LoVo (cell line): ENCODE measurements at regions not wholly inside any gene's neighbourhood (a gene's known extent, or its start where the extent isn't known, plus 50 kb on each side); places are given as distances from the start of the nearest gene placed in this dataset.
A peak's percentile ranks its signal among the peaks of the same experiment; 100 is the strongest.
"Not testable (repeated sequence)": the region's sequence is repeated elsewhere in the genome, so short reads cannot be mapped to it uniquely, and the experiment has no call there.

Experiments used
- DNase-seq: peaks from one replicate; pipeline ENCODE4 v3.0.0-alpha.2; 2016; ENCODE audit warnings: low spot score

DNA sequence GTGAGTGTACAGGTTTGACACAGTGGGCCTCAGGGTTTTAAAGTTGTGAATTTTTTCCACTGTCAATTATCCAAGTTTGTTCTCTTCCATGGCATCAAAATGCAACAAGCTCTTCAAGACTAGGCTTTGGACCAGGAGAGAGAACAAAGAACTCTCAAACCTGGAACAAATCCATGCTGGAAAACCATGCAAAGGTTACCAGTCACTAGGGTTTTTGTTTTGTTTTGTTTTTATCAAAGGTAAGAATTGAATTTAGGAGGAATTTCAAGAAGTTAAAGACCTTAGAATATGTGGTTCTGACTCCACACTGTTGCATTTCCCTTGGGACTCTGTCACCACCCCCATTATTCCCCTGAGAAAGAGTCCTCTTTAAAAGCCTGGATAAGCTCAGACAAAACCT is 191.1 kb upstream of the PIK3R1 start:
- no peak for DNase-seq

DNA sequence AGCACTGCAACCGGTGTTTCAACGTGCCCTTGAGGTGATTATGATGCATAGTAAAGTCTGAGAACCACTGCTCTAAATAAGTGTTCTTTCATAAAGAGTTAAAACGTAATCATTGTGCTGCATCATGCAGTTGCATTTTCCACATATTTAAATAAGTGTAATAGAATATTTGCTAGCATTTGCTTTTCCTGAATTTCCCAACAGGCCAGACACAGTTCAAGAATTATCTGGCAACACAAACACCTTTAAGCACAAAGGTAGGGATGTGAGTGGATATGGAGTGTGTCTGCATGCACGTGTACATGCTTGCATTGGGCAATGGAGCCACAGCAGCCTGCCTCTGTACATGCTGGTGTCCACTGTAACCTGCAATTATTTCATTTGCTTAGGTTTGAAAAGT is 193.6 kb upstream of the PIK3R1 start:
- DNase-seq, result no peak

DNA sequence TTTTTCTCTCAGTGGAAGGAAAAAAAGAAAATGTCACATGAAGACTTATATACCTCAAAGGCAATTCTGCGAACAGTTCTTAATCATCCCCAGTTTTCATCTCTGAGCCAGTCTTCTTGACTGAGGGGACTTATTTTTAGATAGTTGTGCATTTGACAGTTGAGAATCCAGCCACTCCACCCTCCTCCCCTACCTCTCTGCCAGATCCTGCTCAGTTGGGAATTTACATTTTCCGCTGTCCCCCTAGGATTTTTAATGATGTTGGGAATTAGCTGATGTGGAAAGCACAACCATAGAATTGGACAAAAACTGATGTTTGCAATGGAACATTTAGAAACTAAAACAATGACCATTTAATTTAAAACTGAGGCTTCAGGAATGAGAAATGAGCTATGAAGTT is 194.3 kb upstream of the PIK3R1 start:
- DNase-seq, result no peak

DNA sequence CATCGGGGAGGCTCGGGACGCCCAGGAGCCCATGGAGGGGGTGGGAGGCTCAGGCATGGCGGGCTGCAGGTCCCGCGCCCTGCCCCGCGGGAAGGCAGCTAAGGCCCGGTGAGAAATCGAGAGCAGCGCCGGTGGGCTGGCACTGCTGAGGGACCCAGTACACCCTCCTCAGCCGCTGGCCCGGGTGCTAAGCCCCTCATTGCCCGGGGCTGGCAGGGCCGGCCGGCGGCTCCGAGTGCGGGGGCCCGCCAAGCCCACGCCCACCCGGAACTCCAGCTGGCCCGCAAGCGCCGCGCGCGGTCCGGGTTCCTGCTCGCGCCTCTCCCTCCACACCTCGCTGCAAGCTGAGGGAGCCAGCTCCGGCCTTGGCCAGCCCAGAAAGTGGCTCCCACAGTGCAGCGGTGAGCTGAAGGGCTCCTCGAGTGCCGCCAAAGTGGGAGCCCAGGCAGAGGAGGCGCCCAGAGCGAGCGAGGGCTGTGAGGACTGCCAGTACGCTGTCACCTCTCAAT is 195.0 kb upstream of the PIK3R1 start:
- not testable (repeated sequence) for DNase-seq

DNA sequence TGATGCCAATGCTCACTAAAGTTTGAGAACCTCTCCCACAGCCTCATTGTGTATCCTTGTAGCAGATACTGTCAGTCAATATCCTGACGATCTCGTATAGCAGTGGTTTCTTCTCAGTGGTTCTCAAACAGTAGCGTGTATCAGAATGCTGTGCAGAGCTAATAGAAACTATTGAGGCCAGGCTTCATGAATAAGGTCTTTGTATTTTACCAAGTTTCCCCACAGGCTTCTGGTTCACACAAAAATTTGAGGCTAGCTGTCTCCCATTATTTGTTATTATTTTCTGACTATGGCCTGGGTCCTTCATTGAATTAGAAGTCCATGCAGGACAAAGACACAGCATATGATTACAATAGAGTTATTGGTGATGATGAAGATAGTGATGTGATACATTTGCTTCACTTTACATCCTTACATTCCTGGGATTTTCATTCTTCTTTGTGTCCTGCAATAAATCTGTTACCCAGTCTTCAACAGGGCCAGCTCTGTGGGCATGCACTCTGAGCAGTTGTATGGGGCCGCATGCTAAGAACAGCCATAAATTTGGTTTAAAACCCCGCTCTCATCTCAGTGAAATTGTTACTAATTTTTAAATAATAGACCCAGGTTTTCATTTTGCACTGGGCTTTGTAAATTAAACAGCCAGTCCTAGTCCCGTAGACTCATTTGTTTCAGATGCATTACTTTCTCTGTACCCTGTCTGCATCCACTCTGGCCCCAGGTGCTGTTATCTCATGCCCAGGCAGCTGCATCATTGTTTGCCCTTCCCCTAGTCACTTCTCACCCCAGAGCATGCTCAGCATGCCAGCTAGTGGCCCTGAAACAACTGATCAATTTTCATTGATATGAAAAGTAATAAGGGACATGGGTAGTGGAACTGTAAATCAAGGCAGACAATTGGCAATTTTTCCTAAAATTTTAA is 199.9 kb upstream of the PIK3R1 start:
- DNase-seq, result no peak

DNA sequence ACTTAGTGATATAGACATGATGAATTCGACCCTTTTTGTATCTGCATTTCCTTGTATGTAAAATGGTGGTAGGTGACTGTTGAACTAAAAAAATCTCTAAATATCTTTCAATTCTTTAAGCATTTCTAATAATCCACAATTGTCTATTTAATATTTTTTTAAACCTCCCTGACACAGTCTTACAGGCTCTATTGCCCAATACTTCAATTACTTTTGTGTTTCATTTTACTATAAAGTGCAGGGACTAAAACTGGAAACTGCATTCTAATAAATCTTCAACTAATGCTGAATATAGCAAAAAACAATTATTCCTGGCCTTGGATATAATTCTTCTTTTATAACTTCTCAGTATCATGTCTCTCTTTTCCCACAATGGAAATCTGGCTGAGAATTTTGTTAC is 202.7 kb upstream of the PIK3R1 start:
- DNase-seq, result no peak

DNA sequence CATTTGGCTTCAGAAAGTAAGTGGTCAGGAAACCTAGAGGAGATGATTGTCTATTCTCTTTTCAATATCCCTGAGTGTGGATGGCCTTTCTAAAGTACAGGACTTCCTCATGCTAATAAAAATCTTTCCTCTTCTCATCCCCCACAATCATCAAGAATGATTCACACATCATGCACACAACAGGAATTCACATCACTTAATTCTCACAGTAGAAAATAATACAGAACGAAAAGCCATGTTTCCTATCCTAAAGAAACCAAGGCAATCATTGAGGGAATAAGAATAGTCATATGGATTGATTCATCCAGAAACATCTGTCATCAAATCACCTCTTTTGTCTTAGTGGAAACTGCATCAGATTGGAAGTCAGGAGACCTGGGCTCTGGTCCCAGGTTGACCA is 203.1 kb upstream of the PIK3R1 start:
- DNase-seq, result no peak

DNA sequence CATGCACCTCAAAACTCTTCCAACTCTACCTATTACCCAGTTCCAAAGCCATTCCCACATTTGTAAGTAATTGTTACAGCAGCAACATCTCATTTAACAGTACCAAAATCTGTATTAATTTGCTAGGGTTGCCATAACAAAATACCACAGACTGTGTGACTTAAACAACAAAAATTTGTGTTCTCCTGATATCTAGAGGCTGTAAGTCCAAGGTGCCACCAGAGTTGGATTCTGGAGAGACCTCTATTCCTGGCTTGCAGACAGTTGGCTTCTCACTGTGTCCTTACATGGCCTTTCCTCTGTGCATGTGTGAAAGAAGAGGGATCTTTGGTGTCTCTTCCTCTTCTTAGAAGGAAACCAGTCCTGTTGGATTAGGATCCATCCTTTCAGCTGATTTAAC is 203.8 kb upstream of the PIK3R1 start:
- no peak for DNase-seq

DNA sequence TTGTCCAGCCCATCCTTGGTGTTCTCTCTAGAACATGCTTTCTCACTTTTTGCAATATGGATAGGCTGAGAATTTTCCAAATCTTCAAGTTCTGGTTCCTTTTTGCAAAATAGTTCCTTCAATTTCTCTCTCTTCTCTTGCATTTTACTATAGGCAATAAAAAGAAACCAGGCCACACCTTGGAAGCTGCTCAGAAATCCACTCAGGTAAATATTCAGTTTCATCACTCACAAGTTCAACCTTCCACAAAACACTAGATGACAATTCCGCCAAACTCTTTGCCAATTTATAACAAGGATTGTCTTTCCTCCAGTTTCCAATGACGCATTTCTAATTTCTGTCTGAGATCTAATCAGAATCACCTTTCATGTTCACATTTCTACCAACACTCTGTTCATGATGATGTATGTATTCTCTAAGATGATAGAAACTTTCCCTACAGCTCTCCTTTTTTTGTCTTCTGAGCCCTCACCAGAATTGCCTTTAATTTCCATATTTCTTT is 204.2 kb upstream of the PIK3R1 start:
- no peak for DNase-seq

DNA sequence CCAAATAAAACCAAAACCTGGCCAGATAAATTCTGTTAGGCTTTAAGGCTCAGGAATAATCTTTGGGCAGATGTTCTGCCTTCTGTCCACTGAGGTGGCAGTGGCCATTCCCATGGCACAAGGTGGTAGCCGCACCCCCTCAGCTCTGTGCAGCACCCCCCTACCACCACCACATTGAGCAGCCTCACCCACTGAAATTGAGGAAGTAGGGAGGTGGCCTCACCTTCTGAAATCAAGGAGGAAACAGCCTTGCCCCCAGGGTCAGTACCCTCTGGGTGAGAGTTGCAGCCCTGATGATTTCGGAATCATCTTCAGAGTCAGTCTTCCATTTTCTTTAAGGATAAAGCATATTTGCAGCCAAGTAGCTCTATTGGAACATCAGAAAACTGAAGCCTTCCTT is 204.8 kb upstream of the PIK3R1 start:
- no peak for DNase-seq

DNA sequence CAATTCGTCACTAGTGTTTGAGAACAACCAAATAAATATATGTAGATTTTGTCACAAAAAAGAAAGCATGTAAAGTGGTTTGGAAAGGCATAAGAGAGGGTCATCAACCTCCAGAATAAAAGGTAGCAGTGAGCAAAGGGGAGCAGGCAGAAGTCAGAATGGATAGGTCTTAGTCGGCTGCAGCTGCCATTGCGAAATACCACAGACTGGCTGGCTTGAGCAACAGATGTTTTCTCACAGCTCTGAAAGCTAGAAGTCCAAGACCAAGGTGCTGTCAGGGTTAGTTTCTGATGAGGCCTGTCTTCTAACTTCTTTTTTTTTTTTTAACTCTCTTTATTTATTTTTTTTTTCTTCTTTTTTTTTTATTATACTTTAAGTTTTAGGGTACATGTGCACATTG is 208.1 kb upstream of the PIK3R1 start:
- no peak for DNase-seq

DNA sequence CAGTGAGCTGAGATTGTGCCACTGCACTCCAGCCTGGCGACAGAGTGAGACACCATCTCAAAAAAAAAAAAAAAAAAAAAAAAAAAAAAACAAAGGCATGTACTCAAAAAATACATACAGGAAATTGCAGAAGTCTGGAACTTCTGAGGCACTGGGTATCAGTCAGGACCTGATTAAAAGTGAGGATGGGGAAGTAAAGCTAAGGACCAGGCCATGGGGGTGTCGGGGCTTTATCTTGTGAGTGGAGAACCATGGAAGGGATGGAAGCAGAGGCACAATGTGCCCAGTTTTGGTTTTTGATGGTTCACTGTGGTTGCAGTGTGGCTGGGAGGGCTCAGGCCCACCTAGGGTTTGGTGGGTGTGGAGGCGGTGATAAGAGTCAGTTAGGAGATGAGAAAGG is 212.7 kb upstream of the PIK3R1 start:
- no peak for DNase-seq

DNA sequence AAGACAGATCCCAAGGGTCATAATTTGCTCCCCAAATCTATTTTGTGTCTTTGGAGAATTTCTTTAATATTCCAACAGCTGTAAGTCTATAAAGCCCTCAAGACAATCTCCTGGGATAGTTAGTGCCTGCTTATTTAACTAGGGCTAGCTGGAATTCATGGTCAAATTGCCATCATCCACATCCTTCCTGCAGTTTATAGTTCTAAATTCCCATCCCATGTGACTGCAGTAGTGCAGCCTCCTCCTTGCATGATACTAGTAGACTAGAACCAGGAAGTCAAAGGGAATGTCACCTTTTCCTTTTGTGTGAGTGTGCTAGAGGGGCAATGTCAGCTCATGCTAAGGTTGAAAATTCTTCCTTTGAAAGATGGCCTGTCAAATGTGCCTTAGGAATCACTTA is 214.8 kb upstream of the PIK3R1 start:
- DNase-seq, result no peak

DNA sequence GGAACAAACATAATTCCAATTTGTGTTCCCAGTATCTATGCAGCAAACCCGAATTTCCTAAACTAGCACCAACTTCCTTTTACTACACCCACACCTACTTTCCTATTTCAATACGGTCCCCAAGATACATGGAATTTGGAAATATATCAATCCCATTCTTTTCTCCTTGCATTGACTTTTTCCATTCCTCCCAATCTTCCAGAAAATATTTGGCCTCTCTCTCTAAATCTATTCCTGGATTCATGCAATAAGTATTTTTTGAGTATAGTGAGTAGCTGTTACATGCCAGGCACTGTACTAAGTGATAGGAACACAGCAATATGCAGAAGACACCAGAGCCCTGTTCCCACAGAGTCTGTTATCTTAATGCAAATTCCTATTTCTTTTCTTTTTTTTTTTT is 216.2 kb upstream of the PIK3R1 start:
- no peak for DNase-seq

DNA sequence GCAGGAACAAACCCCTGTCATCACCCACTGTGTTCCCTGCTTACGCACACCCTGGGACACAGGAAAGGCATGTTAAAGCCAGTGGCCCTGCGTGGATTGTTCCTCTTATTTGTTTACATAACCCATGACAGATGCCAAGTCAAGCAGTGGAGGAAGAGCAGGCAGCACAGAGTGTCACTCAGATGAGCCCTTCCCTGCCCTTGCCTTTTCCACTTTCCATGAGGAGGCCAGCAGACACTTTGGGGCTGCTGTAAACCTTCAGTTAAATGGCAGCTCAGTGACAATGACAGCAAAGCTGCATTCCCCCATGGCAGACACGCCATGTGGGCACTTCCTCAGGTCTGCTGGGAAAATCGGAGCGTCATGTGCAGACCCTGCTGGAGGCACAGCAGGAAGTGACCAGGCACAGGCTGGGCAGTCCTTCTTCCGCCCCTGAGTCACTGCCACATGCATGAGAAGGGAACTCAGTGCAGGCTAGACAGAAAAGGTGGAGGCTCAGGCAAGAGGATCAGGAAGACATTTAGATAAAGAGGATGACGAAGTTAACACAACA is 216.8 kb upstream of the PIK3R1 start:
- no peak for DNase-seq

DNA sequence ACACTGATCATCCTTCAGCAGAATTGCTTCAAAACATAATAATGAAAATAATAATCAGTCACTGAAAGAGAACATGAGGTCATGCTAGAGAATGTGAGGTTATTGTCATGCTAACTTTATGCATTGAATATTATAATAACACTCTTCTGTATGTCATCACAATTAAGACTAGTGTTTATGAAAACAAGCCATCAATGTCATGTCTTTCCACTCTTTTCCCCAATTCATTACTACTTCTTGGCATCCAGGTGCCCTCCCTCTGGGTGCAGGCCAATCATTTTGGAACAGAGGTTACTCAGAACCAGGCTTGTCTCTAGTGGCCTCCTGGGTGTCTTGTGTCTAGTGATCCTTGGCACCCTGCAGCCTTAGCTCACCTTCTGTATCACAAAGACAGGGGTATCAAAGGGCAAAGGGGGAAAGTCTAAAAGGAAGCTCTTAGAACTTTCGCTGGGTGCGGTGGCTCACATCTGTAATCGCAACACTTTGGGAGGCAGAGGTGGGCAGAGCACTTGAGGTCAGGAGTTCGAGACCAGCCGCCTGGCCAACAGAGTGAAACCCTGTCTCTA is 217.6 kb upstream of the PIK3R1 start:
- DNase-seq, result no peak

DNA sequence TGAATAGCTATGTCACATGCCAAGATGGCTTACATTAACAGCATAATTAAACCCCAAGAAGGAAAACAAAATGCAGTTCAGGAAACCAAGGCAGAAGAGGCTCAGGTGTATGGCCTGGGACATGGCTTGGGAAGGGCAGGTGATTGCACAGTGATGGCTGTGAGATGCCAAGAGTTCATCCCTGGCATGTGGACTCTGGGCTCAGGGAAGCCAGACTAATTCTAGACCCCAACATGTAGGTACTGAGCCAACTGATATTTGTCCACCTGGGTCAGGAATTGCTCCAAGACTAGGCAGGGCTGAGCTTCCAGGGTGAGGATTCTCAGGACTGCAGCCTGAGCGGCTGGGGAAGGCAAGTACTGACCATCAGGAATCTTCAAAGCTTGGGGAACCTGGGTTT is 218.4 kb upstream of the PIK3R1 start:
- no peak for DNase-seq

DNA sequence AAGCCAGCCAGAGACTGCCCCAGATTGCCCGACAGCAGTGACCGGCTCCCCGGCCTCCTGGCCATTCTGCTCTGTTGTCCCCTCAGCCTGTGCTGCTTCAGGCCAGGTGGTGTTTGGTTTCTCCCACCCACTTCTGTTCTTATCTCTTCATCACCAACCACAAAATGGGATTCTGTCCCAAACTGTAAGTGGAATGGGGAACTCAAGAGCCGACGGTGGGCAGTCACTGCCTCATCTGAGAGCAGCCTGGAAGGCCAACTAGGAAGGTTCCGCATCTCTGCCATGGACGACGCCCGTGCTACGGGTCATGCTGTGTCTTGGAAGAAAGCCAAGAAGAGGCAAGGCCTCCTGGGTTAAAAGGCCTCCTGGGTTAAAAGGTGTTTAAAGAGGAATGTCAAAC is 219.0 kb upstream of the PIK3R1 start:
- DNase-seq, result peak; percentile 31

DNA sequence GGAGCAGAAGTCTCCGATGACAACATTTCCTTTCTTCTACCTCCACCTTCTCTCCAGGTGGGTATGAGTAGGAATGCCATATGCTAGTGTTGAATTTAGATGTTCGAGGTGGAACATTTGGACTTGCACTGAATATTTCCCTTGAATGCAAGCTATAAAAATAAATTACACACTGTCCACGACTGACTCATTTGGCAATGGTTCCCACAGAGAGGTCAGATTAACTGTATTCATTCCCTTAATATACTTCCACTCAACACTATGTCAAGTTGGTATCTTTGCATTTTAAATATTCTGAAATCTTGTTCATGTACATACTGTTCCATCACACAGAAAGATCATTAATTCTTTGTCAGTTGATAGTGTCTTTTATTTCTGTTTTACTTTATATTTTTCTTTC is 222.6 kb upstream of the PIK3R1 start:
- no peak for DNase-seq

DNA sequence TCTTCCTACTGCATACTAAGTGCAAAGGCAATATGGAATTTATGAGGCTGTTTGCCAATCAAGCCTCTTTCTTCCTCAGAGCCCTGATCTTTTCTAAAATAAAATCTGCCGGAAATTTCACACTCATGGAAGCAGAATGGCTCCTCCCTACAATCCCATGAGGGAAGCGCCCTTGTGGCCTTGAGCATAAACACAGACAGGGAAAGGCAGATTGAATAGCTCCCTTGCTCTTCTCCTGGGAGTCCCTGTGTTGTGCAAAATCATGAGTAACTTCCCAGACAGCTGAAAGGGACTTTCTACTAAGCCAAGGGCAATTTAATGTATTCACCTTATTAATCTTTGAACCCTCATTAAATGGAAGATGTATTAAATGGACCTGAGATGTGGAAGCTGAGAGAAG is 226.1 kb upstream of the PIK3R1 start:
- DNase-seq, result no peak

DNA sequence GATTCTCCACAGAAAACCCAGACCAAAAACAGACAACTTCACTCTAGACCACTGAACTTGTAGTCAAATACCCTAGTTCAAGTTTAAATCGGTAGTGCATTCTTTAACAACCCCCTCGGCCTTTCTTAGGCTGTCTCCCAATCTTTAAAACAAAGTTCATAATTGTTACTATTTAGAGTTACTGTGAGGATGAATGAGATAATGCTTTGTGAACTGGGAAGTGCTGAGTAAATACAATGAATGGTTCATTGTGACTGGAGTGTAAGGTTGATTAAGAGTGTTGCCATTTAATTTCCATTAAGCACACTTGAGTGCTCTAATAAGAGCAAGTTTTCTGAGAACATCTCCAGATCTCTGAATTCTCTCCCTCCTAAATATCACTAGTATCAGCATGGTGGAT is 228.8 kb upstream of the PIK3R1 start:
- no peak for DNase-seq

DNA sequence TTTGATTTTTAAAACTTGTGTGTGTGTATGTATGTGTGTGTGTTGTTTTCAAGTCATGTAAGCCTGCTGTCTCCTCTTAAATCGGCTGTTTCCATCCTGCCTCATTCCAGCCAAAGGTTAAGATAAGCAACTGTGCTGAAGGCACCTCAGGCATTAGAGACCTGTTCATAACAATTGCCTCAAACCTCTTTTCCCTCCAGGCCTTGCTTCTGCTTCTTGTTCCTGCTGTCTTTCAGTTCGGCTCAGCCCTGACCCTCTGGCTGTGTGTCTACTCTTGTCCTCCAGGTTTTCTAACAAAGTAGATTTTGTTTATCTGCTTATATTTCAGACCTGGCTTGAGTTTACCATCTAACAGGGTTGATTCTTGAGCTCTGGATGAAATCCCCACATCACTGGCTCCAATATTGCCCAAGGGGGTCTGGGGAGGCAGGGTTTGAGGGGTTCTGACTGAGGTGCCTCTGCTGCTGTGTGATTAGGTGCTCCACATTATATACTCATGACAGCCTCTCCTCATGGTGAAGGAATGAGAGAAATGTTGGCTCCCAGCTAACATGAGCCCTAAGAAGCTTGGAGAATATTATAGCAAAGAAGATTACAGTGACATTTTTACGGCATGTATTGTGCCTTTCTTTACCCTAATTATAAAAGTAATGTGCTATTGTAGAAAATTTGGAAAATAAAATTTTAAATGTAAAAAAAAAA is 229.7 kb upstream of the PIK3R1 start:
- no peak for DNase-seq

DNA sequence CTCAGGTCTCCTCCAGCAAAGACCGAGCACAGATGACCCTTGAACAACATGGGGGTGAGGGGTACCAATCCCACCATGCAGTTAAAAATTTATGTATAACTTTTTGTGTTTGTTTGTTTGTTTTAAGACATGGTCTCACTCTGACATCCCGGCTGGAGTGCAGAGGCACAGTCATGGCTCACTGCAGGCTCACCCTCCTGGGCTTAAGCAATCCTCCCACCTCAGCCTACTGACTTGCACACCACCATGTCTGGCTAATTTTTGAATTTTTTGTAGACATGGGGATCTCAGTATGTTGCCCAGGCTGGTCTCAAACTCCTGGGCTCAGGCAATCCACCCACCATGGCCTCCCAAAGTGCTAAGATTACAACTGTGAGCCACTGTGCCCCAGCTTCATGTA is 231.0 kb upstream of the PIK3R1 start:
- no peak for DNase-seq
